ENCODE measurements at regions not wholly inside any gene's neighbourhood (a gene's known extent, or its start where the extent isn't known, plus 50 kb on each side); places are given as distances from the start of the nearest gene placed in this dataset.
"Not testable (repeated sequence)": the region's sequence is repeated elsewhere in the genome, so short reads cannot be mapped to it uniquely, and the experiment has no call there.

GRCh38 chr1:14279891-14280290 lies 318.6 kb upstream of the KAZN start:
- TF ChIP-seq POLR2AphosphoS5, POLR2A (IDR thresholded peaks at IDR 0.05): not testable (repeated sequence)
- TF ChIP-seq, protein P1, sequence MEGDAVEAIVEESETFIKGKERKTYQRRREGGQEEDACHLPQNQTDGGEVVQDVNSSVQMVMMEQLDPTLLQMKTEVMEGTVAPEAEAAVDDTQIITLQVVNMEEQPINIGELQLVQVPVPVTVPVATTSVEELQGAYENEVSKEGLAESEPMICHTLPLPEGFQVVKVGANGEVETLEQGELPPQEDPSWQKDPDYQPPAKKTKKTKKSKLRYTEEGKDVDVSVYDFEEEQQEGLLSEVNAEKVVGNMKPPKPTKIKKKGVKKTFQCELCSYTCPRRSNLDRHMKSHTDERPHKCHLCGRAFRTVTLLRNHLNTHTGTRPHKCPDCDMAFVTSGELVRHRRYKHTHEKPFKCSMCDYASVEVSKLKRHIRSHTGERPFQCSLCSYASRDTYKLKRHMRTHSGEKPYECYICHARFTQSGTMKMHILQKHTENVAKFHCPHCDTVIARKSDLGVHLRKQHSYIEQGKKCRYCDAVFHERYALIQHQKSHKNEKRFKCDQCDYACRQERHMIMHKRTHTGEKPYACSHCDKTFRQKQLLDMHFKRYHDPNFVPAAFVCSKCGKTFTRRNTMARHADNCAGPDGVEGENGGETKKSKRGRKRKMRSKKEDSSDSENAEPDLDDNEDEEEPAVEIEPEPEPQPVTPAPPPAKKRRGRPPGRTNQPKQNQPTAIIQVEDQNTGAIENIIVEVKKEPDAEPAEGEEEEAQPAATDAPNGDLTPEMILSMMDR (IDR thresholded peaks at IDR 0.05), result not testable (repeated sequence)
